ENCODE measurements at regions not wholly inside any gene's neighbourhood (a gene's known extent, or its start where the extent isn't known, plus 50 kb on each side); places are given as distances from the start of the nearest gene placed in this dataset.
A peak's percentile ranks its signal among the peaks of the same experiment; 100 is the strongest.

- Mint-ChIP-seq H3K27ac (no peak overlapping the region), H3K27me3 (peaks cover 38% of the 10 kb centered on the region), H3K4me1 (ENCODE audit: unreplicated experiment) (no peaks in the 10 kb centered on the region), H3K9me3 (peaks cover 9% of the 10 kb centered on the region), H3K36me3 (no peaks in the 10 kb centered on the region), H3K4me3 (no peak overlapping the region)
- no peak for DNase-seq (ENCODE audit: extremely low spot score, unreplicated experiment)
- no peak for TF ChIP-seq CTCF (conservative IDR thresholded peaks at IDR 0.05)
These were observed 97.7 kb upstream of the PRR20G start for GRCh38 chr3:127385540-127385870.

- TF ChIP-seq CTCF (conservative IDR thresholded peaks at IDR 0.05) = no peak
- DNase-seq (ENCODE audit: extremely low spot score, unreplicated experiment) = no peak
- Mint-ChIP-seq H3K4me3 (no peak overlapping the region), H3K9me3 (peaks cover 9% of the 10 kb centered on the region), H3K27me3 (peaks cover 44% of the 10 kb centered on the region), H3K36me3 (no peaks in the 10 kb centered on the region), H3K27ac (no peak overlapping the region), H3K4me1 (ENCODE audit: unreplicated experiment) (no peaks in the 10 kb centered on the region)
These were observed 97.1 kb upstream of the PRR20G start for GRCh38 chr3:127384717-127385539.

- Mint-ChIP-seq H3K4me1 (ENCODE audit: unreplicated experiment) (no peaks in the 10 kb centered on the region), H3K27ac (no peak overlapping the region)
These were observed 95.9 kb upstream of the PRR20G start for GRCh38 chr3:127383656-127384179.

GRCh38 chr3:127377801-127378655, 90.2 kb upstream of the PRR20G start:
- Mint-ChIP-seq H3K4me1 (ENCODE audit: unreplicated experiment) (no peaks in the 10 kb centered on the region), H3K4me3 (no peak overlapping the region), H3K9me3 (peaks cover 6% of the 10 kb centered on the region), H3K27ac (no peak overlapping the region), H3K27me3 (peaks cover 40% of the 10 kb centered on the region), H3K36me3 (no peaks in the 10 kb centered on the region)
- TF ChIP-seq CTCF (conservative IDR thresholded peaks at IDR 0.05) = no peak
- no peak for DNase-seq (ENCODE audit: extremely low spot score, unreplicated experiment)

More at GRCh38 chr3:127383656-127384179, 95.9 kb upstream of the PRR20G start:
- TF ChIP-seq CTCF (conservative IDR thresholded peaks at IDR 0.05) = no peak
- Mint-ChIP-seq H3K9me3 (peaks cover 9% of the 10 kb centered on the region), H3K4me3 (no peak overlapping the region), H3K36me3 (no peaks in the 10 kb centered on the region), H3K27me3 (peaks cover 48% of the 10 kb centered on the region)
- DNase-seq (ENCODE audit: extremely low spot score, unreplicated experiment) = no peak

DNA sequence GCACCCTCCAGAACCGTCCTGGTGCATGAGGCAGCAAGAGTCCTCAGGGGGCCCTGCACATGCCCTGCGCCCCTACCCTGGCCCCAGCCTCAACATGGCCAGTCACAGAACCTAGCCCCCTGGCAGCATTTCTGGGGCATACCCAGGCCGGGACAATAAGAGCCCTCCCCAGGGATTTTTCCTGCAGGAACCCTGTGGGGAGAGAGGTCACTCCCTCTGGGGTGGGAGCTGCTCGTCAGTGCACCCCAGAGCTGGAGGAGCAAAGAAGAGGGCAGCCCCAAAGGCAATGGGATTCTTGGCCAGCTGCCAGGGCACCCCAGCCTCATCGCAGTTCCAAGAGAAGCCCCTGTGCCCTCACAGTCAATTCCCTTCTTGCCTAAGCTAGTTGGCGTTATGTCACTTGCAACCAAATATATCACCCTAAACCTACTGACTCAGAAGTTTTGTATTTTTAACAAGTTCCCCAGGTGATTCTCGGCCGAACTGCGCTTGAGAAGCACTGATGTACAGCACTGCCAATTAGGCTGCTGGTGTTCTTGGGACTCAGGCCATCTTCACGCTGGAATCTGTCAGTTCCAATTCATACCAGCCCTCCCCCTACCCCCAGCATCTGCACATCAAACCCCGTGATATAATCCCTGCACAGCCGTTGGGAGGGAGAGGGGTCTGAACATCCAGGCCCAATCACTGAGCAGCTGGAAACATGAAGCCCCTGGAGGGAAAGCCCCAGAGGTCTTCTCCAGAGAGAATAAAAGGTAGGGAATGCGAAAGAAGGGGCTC, 87.5 kb upstream of the PRR20G start:
- Mint-ChIP-seq H3K27ac (no peak overlapping the region), H3K9me3 (no peaks in the 10 kb centered on the region), H3K27me3 (peaks cover 32% of the 10 kb centered on the region), H3K4me1 (ENCODE audit: unreplicated experiment) (peaks cover 4% of the 10 kb centered on the region), H3K4me3 (no peak overlapping the region), H3K36me3 (no peaks in the 10 kb centered on the region)
- peak; percentile 55 for DNase-seq (ENCODE audit: extremely low spot score, unreplicated experiment)
- TF ChIP-seq CTCF (conservative IDR thresholded peaks at IDR 0.05) = no peak
